PFSK-1 (cell line): ENCODE measurements at regions not wholly inside any gene's neighbourhood (a gene's known extent, or its start where the extent isn't known, plus 50 kb on each side); places are given as distances from the start of the nearest gene placed in this dataset.

Experiments used
- POLR2AphosphoS5 ChIP-seq: IDR thresholded peaks from 2 replicates; pipeline ENCODE4 v1.6.1; 2012; ENCODE audit warnings: low read depth, mild to moderate bottlenecking, control low read depth, low read length, moderate library complexity
- SIN3A ChIP-seq: IDR thresholded peaks from 2 replicates; pipeline ENCODE4 v1.6.1; 2012; ENCODE audit warnings: mild to moderate bottlenecking, low read length, moderate library complexity, borderline replicate concordance; ENCODE audit not compliant: insufficient read depth
- TF ChIP-seq, protein P1 (sequence below), 2 experiments: IDR thresholded peaks; 2 replicates each; pipeline versions ENCODE4 v1.6.1 to v1.8.0; 2011 to 2012; ENCODE audit warnings: low read depth in 2 of 2, low read length in 2 of 2, control low read depth in 1 of 2, inconsistent platforms in 1 of 2, mild to moderate bottlenecking in 1 of 2, moderate library complexity in 1 of 2; ENCODE audit not compliant: insufficient read depth in 1 of 2

DNA sequence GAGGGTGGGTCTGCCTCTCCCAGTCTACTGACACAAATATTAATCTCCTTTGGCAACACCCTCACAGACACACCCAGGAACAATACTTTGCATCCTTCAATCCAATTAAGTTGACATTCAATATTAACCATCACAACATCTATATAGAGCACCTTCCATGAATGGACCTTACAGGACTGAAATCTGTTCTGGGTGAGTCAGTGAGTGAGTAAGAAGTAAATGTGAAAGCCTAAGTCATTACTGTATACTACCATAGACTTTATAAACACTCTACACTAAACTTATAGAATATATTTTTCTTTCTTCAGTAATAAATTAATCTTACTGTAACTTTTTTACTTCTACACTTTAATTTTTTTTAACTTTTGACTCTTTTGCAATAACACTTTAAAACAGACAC lies 993.8 kb upstream of the MAP3K7 start:
- no peak for TF ChIP-seq SIN3A
- TF ChIP-seq, protein P1, sequence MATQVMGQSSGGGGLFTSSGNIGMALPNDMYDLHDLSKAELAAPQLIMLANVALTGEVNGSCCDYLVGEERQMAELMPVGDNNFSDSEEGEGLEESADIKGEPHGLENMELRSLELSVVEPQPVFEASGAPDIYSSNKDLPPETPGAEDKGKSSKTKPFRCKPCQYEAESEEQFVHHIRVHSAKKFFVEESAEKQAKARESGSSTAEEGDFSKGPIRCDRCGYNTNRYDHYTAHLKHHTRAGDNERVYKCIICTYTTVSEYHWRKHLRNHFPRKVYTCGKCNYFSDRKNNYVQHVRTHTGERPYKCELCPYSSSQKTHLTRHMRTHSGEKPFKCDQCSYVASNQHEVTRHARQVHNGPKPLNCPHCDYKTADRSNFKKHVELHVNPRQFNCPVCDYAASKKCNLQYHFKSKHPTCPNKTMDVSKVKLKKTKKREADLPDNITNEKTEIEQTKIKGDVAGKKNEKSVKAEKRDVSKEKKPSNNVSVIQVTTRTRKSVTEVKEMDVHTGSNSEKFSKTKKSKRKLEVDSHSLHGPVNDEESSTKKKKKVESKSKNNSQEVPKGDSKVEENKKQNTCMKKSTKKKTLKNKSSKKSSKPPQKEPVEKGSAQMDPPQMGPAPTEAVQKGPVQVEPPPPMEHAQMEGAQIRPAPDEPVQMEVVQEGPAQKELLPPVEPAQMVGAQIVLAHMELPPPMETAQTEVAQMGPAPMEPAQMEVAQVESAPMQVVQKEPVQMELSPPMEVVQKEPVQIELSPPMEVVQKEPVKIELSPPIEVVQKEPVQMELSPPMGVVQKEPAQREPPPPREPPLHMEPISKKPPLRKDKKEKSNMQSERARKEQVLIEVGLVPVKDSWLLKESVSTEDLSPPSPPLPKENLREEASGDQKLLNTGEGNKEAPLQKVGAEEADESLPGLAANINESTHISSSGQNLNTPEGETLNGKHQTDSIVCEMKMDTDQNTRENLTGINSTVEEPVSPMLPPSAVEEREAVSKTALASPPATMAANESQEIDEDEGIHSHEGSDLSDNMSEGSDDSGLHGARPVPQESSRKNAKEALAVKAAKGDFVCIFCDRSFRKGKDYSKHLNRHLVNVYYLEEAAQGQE (IDR thresholded peaks at IDR 0.05; ENCODE audit: insufficient read depth in 1 of 2, low read depth in 2 of 2, low read length in 2 of 2): no peak
- TF ChIP-seq POLR2AphosphoS5: no peak
